ENCODE measurements at regions not wholly inside any gene's neighbourhood (a gene's known extent, or its start where the extent isn't known, plus 50 kb on each side); places are given as distances from the start of the nearest gene placed in this dataset.

DNA sequence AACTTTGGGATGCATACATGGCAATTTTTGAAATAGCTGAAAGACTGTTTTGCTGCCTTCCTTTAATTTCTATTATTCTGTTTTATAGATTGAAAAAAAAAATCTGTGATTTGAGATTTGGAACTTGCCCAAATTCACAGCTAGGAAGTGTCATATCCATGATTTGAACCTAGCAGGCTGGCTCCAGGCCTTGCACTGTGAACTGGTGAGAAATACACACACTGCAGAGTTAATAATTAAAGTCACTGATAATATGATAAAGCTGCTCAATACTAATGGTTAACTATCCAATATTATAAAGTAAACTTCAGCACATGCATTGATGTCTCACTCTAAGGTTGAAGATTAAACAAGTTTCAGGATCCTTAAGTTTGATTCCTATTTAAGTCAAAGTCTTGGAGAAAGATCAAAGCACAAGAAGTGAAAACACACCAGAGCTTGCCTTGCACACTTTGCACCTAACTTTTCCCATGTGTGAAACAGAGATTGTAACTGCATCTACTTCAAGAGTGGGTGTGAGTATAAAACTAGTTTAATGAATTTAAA is 150.6 kb upstream of the CCDC179 start:
- Histone ChIP-seq H3K4me3 (ENCODE audit: low read length) (no peak overlapping the region), H3K79me2 (ENCODE audit: low read length) (no peaks in the 10 kb centered on the region), H3K4me2 (ENCODE audit: low read length) (no peak overlapping the region), H3K27ac (ENCODE audit: low read length) (no peak overlapping the region), H3K9me3 (ENCODE audit: insufficient read depth, low read length) (no peaks in the 10 kb centered on the region), H3K4me1 (ENCODE audit: low read length) (no peaks in the 10 kb centered on the region), H3K36me3 (replicated peaks; ENCODE audit: low read depth, low read length) (no peaks in the 10 kb centered on the region), H3K27me3 (ENCODE audit: low read depth, low read length) (no peaks in the 10 kb centered on the region), H2AFZ (ENCODE audit: low read depth, low read length) (no peak overlapping the region), H4K20me1 (ENCODE audit: insufficient read depth, low read length) (no peaks in the 10 kb centered on the region), H3K9ac (ENCODE audit: low read length) (no peak overlapping the region)
- TF ChIP-seq, protein P1, sequence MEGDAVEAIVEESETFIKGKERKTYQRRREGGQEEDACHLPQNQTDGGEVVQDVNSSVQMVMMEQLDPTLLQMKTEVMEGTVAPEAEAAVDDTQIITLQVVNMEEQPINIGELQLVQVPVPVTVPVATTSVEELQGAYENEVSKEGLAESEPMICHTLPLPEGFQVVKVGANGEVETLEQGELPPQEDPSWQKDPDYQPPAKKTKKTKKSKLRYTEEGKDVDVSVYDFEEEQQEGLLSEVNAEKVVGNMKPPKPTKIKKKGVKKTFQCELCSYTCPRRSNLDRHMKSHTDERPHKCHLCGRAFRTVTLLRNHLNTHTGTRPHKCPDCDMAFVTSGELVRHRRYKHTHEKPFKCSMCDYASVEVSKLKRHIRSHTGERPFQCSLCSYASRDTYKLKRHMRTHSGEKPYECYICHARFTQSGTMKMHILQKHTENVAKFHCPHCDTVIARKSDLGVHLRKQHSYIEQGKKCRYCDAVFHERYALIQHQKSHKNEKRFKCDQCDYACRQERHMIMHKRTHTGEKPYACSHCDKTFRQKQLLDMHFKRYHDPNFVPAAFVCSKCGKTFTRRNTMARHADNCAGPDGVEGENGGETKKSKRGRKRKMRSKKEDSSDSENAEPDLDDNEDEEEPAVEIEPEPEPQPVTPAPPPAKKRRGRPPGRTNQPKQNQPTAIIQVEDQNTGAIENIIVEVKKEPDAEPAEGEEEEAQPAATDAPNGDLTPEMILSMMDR (IDR thresholded peaks at IDR 0.05; ENCODE audit: low read depth, low read length): no peak
- no peak for TF ChIP-seq EZH2phosphoT487 (IDR thresholded peaks at IDR 0.05; ENCODE audit: low read depth)

- Histone ChIP-seq H3K4me1 (ENCODE audit: low read length) (no peaks in the 10 kb centered on the region), H3K9ac (ENCODE audit: low read length) (no peak overlapping the region), H4K20me1 (ENCODE audit: insufficient read depth, low read length) (no peaks in the 10 kb centered on the region), H3K36me3 (replicated peaks; ENCODE audit: low read depth, low read length) (no peaks in the 10 kb centered on the region), H3K27ac (ENCODE audit: low read length) (no peak overlapping the region), H3K4me3 (ENCODE audit: low read length) (no peak overlapping the region), H3K79me2 (ENCODE audit: low read length) (no peaks in the 10 kb centered on the region), H3K4me2 (ENCODE audit: low read length) (no peak overlapping the region), H3K27me3 (ENCODE audit: low read depth, low read length) (no peaks in the 10 kb centered on the region), H3K9me3 (ENCODE audit: insufficient read depth, low read length) (no peaks in the 10 kb centered on the region), H2AFZ (ENCODE audit: low read depth, low read length) (no peak overlapping the region)
- no peak for TF ChIP-seq EZH2phosphoT487 (IDR thresholded peaks at IDR 0.05; ENCODE audit: low read depth)
- TF ChIP-seq, protein P1 (IDR thresholded peaks at IDR 0.05; ENCODE audit: low read depth, low read length): no peak
These were observed 152.7 kb upstream of the CCDC179 start for GRCh38 chr11:23012930-23013329.

- Histone ChIP-seq H3K79me2 (ENCODE audit: low read length) (no peaks in the 10 kb centered on the region), H3K9ac (ENCODE audit: low read length) (no peak overlapping the region), H3K27ac (ENCODE audit: low read length) (no peak overlapping the region), H3K4me3 (ENCODE audit: low read length) (no peak overlapping the region), H3K4me1 (ENCODE audit: low read length) (no peaks in the 10 kb centered on the region), H3K4me2 (ENCODE audit: low read length) (no peak overlapping the region), H3K27me3 (ENCODE audit: low read depth, low read length) (no peaks in the 10 kb centered on the region), H3K9me3 (ENCODE audit: insufficient read depth, low read length) (no peaks in the 10 kb centered on the region), H2AFZ (ENCODE audit: low read depth, low read length) (no peak overlapping the region), H3K36me3 (replicated peaks; ENCODE audit: low read depth, low read length) (no peaks in the 10 kb centered on the region), H4K20me1 (ENCODE audit: insufficient read depth, low read length) (no peaks in the 10 kb centered on the region)
- TF ChIP-seq, protein P1 (IDR thresholded peaks at IDR 0.05; ENCODE audit: low read depth, low read length): no peak
- no peak for TF ChIP-seq EZH2phosphoT487 (IDR thresholded peaks at IDR 0.05; ENCODE audit: low read depth)
These were observed 153.2 kb upstream of the CCDC179 start for GRCh38 chr11:23013509-23013908.

GRCh38 chr11:23021287-23021863 is 161.1 kb upstream of the CCDC179 start:
- H3K4me3 ChIP-seq (ENCODE audit: low read length): no peak overlapping the region
- H4K20me1 ChIP-seq (ENCODE audit: insufficient read depth, low read length): no peaks in the 10 kb centered on the region
- no peaks in the 10 kb centered on the region for H3K36me3 ChIP-seq (replicated peaks; ENCODE audit: low read depth, low read length)
- H3K27me3 ChIP-seq (ENCODE audit: low read depth, low read length): no peaks in the 10 kb centered on the region
- no peak overlapping the region for H3K4me2 ChIP-seq (ENCODE audit: low read length)
- H3K79me2 ChIP-seq (ENCODE audit: low read length): no peaks in the 10 kb centered on the region
- no peak overlapping the region for H3K27ac ChIP-seq (ENCODE audit: low read length)
- no peak overlapping the region for H3K9ac ChIP-seq (ENCODE audit: low read length)
- no peak for TF ChIP-seq EZH2phosphoT487 (IDR thresholded peaks at IDR 0.05; ENCODE audit: low read depth)
- TF ChIP-seq, protein P1 (IDR thresholded peaks at IDR 0.05; ENCODE audit: low read depth, low read length): peak; percentile 88
- no peak overlapping the region for H2AFZ ChIP-seq (ENCODE audit: low read depth, low read length)
- H3K4me1 ChIP-seq (ENCODE audit: low read length): peaks cover 35% of the 10 kb centered on the region
- H3K9me3 ChIP-seq (ENCODE audit: insufficient read depth, low read length): no peaks in the 10 kb centered on the region
